Gastrocnemius medialis (tissue), 4 donors: ENCODE measurements at regions not wholly inside any gene's neighbourhood (a gene's known extent, or its start where the extent isn't known, plus 50 kb on each side); places are given as distances from the start of the nearest gene placed in this dataset.

Experiments used
- CTCF ChIP-seq, 5 experiments: fragments of 450-650 bp in 3 of 5; fragments of 200-600 bp in 2 of 5; sonication (generic) in 2 of 5; IDR thresholded peaks in 4 of 5; conservative IDR thresholded peaks in 1 of 5; 1 replicate in 4 of 5; 2 replicates in 1 of 5; pipeline ENCODE4 v1.5.1; 2016 to 2019; ENCODE audit warnings: antibody characterized with exemption in 5 of 5, mild to moderate bottlenecking in 3 of 5, moderate library complexity in 3 of 5
- POLR2A ChIP-seq, 2 donors: fragments of 450-650 bp; IDR thresholded peaks; one replicate each; pipeline ENCODE4 v1.6.1; 2017; ENCODE audit warnings: antibody characterized with exemption in 2 of 2, mild to moderate bottlenecking in 2 of 2, moderate library complexity in 2 of 2

- TF ChIP-seq CTCF (IDR thresholded peaks at IDR 0.05 in 4 of 5, conservative IDR thresholded peaks at IDR 0.05 in 1 of 5), result no peak
- TF ChIP-seq POLR2A (IDR thresholded peaks at IDR 0.05), result no peak
These were observed 73.7 kb upstream of the FGGY start for GRCh38 chr1:59223198-59223597.
